ENCODE measurements at regions not wholly inside any gene's neighbourhood (a gene's known extent, or its start where the extent isn't known, plus 50 kb on each side); places are given as distances from the start of the nearest gene placed in this dataset.
"Not testable (repeated sequence)": the region's sequence is repeated elsewhere in the genome, so short reads cannot be mapped to it uniquely, and the experiment has no call there.

- not testable (repeated sequence) for DNase-seq (ENCODE audit: low spot score)
Measured at GRCh38 chr17:15802917-15803316, 70.8 kb downstream of the TBC1D26 start.

GRCh38 chr17:15806825-15807224 is 74.7 kb downstream of the TBC1D26 start:
- not testable (repeated sequence) for DNase-seq (ENCODE audit: low spot score)

- DNase-seq (ENCODE audit: low spot score): not testable (repeated sequence)
Measured at GRCh38 chr17:15813388-15813787, 81.3 kb downstream of the TBC1D26 start.

GRCh38 chr17:15814003-15814402 is 81.9 kb downstream of the TBC1D26 start:
- not testable (repeated sequence) for DNase-seq (ENCODE audit: low spot score)

- DNase-seq (ENCODE audit: low spot score): not testable (repeated sequence)
Measured at GRCh38 chr17:15817861-15818260, 85.8 kb downstream of the TBC1D26 start.

- not testable (repeated sequence) for DNase-seq (ENCODE audit: low spot score)
Measured at GRCh38 chr17:15822280-15822679, 90.2 kb downstream of the TBC1D26 start.

- DNase-seq (ENCODE audit: low spot score): peak; percentile 70
Measured at GRCh38 chr17:15828727-15829314, 96.7 kb downstream of the TBC1D26 start.

- DNase-seq (ENCODE audit: low spot score): not testable (repeated sequence)
Measured at GRCh38 chr17:15830221-15830620, 98.1 kb downstream of the TBC1D26 start.

- not testable (repeated sequence) for DNase-seq (ENCODE audit: low spot score)
Measured at GRCh38 chr17:15831182-15831581, 99.1 kb downstream of the TBC1D26 start.

GRCh38 chr17:15832921-15833480 is 100.9 kb downstream of the TBC1D26 start:
- DNase-seq (ENCODE audit: low spot score): not testable (repeated sequence)

GRCh38 chr17:15833890-15834289 is 101.8 kb downstream of the TBC1D26 start:
- not testable (repeated sequence) for DNase-seq (ENCODE audit: low spot score)

- not testable (repeated sequence) for DNase-seq (ENCODE audit: low spot score)
Measured at GRCh38 chr17:15835481-15835880, 103.4 kb downstream of the TBC1D26 start.

GRCh38 chr17:15836249-15836982 is 104.3 kb downstream of the TBC1D26 start:
- DNase-seq (ENCODE audit: low spot score): not testable (repeated sequence)

- not testable (repeated sequence) for DNase-seq (ENCODE audit: low spot score)
Measured at GRCh38 chr17:15836991-15837390, 104.9 kb downstream of the TBC1D26 start.

GRCh38 chr17:15847447-15848229 is 97.3 kb upstream of the ADORA2B start:
- DNase-seq (ENCODE audit: low spot score): peak; percentile 71

- DNase-seq (ENCODE audit: low spot score): peak; percentile 31
Measured at GRCh38 chr17:15849054-15849453, 95.9 kb upstream of the ADORA2B start.

GRCh38 chr17:15850071-15850470 is 94.9 kb upstream of the ADORA2B start:
- not testable (repeated sequence) for DNase-seq (ENCODE audit: low spot score)

GRCh38 chr17:15850687-15851086 is 94.2 kb upstream of the ADORA2B start:
- DNase-seq (ENCODE audit: low spot score): not testable (repeated sequence)

- DNase-seq (ENCODE audit: low spot score): not testable (repeated sequence)
Measured at GRCh38 chr17:15852863-15853262, 92.1 kb upstream of the ADORA2B start.

GRCh38 chr17:15856191-15856590 is 88.7 kb upstream of the ADORA2B start:
- DNase-seq (ENCODE audit: low spot score): not testable (repeated sequence)

- DNase-seq (ENCODE audit: low spot score): not testable (repeated sequence)
Measured at GRCh38 chr17:15856745-15857144, 88.2 kb upstream of the ADORA2B start.

GRCh38 chr17:15858082-15858481 is 86.8 kb upstream of the ADORA2B start:
- not testable (repeated sequence) for DNase-seq (ENCODE audit: low spot score)

Data from umbilical cord (tissue), 1 donor.